ENCODE measurements at regions not wholly inside any gene's neighbourhood (a gene's known extent, or its start where the extent isn't known, plus 50 kb on each side); places are given as distances from the start of the nearest gene placed in this dataset.

- Histone ChIP-seq H3K9ac (ENCODE audit: low read length) (no peak overlapping the region), H3K4me1 (ENCODE audit: control insufficient read depth in 2 of 2, insufficient read depth in 2 of 2, low read length in 2 of 2) (no peaks in the 10 kb centered on the region), H4K20me1 (ENCODE audit: control insufficient read depth, insufficient read depth, low read length, poor library complexity, severe bottlenecking) (no peaks in the 10 kb centered on the region), H3K27ac (ENCODE audit: low read length in 2 of 2) (no peak overlapping the region), H3K27me3 (replicated peaks in 1 of 4; ENCODE audit: control extremely low read depth in 1 of 4, control insufficient read depth in 3 of 4, insufficient read depth in 4 of 4, low read length in 3 of 4) (no peaks in the 10 kb centered on the region), H3K4me2 (replicated peaks; ENCODE audit: low read depth, low read length, poor library complexity, severe bottlenecking) (no peak overlapping the region), H2AFZ (ENCODE audit: insufficient read depth, low read depth, low read length, poor library complexity, severe bottlenecking) (no peak overlapping the region), H3K36me3 (replicated peaks in 1 of 2; ENCODE audit: control extremely low read depth in 1 of 2, control insufficient read depth in 1 of 2, extremely low read depth in 1 of 2, insufficient read depth in 2 of 2, low read length in 1 of 2) (no peaks in the 10 kb centered on the region), H3K4me3 (ENCODE audit: control extremely low read depth in 1 of 5, extremely low read depth in 1 of 5, insufficient read depth in 1 of 5, low read depth in 2 of 5, low read length in 4 of 5) (no peak overlapping the region), H3K79me2 (ENCODE audit: control insufficient read depth, insufficient read depth, low read length) (no peaks in the 10 kb centered on the region), H3K9me3 (ENCODE audit: control extremely low read depth in 1 of 3, control insufficient read depth in 2 of 3, insufficient read depth in 1 of 3, low read length in 2 of 3) (no peaks in the 10 kb centered on the region)
- Mint-ChIP-seq H3K4me3 (no peak overlapping the region), H3K9me3 (ENCODE audit: insufficient read depth) (no peaks in the 10 kb centered on the region), H3K27me3 (no peaks in the 10 kb centered on the region), H3K4me1 (no peaks in the 10 kb centered on the region), H3K27ac (no peak overlapping the region)
- TF ChIP-seq EZH2 (IDR thresholded peaks at IDR 0.05; ENCODE audit: borderline replicate concordance, insufficient read depth, low read depth, low read length, poor library complexity, severe bottlenecking) = no peak
- TF ChIP-seq, protein P1, sequence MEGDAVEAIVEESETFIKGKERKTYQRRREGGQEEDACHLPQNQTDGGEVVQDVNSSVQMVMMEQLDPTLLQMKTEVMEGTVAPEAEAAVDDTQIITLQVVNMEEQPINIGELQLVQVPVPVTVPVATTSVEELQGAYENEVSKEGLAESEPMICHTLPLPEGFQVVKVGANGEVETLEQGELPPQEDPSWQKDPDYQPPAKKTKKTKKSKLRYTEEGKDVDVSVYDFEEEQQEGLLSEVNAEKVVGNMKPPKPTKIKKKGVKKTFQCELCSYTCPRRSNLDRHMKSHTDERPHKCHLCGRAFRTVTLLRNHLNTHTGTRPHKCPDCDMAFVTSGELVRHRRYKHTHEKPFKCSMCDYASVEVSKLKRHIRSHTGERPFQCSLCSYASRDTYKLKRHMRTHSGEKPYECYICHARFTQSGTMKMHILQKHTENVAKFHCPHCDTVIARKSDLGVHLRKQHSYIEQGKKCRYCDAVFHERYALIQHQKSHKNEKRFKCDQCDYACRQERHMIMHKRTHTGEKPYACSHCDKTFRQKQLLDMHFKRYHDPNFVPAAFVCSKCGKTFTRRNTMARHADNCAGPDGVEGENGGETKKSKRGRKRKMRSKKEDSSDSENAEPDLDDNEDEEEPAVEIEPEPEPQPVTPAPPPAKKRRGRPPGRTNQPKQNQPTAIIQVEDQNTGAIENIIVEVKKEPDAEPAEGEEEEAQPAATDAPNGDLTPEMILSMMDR (IDR thresholded peaks at IDR 0.05) = no peak
- intact Hi-C loops (cut with micrococcal nuclease) = no loop called here
- ATAC-seq (ENCODE audit: low read depth) = no peak
- no peak for DNase-seq
- 100% methylated on average over 1 of the region's 3 CpGs for WGBS (ENCODE audit: insufficient coverage)
- ChIA-PET CTCF (no interaction called here), POLR2A (no interaction called here)
Measured at GRCh38 chr5:58015175-58015574, 444.7 kb downstream of the PLK2 start.

DNA sequence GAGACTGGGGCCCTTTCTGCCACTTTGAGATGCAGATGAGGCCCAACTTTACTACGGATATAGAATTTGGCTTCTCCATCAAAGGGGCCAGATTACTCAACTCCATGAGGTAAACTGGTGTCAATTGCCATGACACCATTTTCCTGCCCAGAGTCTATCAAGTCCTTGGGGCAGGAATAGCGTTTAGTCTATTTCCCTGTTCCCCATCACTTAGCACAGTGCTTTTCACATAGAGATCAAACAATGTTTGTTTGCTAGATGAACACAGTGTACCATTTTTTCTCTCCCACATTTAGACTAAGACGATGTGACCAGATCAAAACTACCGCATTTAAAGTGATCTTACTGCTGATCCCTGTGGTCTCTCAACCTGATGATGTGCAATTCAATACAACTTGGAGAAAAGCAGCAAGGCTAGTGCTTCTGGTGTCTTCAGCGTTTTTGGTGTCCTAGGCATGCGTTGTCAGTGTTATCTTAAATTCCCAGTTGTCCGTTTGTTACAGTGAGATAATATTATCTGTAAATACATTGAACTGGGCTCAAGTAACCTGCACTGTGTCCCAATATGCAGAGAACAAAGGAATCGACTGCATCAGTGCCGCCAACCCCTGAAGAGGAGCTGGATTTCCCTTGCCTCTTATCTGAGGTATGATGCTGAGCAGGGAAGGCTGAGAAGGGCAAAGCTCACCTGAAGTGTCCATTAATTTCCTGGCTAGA lies 446.2 kb downstream of the PLK2 start:
- no peak for ATAC-seq (ENCODE audit: low read depth)
- H3K4me3 ChIP-seq (ENCODE audit: control extremely low read depth in 1 of 5, extremely low read depth in 1 of 5, insufficient read depth in 1 of 5, low read depth in 2 of 5, low read length in 4 of 5) = no peak overlapping the region
- 94% methylated on average over 5 of the region's 9 CpGs for WGBS (ENCODE audit: insufficient coverage)
- H3K4me2 ChIP-seq (replicated peaks; ENCODE audit: low read depth, low read length, poor library complexity, severe bottlenecking) = no peak overlapping the region
- POLR2A ChIA-PET = no interaction called here
- H3K4me1 Mint-ChIP-seq = no peaks in the 10 kb centered on the region
- no peaks in the 10 kb centered on the region for H3K9me3 Mint-ChIP-seq (ENCODE audit: insufficient read depth)
- H3K9ac ChIP-seq (ENCODE audit: low read length) = no peak overlapping the region
- intact Hi-C loops (cut with micrococcal nuclease) = no loop called here
- no peak for DNase-seq
- H2AFZ ChIP-seq (ENCODE audit: insufficient read depth, low read depth, low read length, poor library complexity, severe bottlenecking) = no peak overlapping the region
- H3K4me1 ChIP-seq (ENCODE audit: control insufficient read depth in 2 of 2, insufficient read depth in 2 of 2, low read length in 2 of 2) = no peaks in the 10 kb centered on the region
- H3K79me2 ChIP-seq (ENCODE audit: control insufficient read depth, insufficient read depth, low read length) = no peaks in the 10 kb centered on the region
- H3K27me3 ChIP-seq (replicated peaks in 1 of 4; ENCODE audit: control extremely low read depth in 1 of 4, control insufficient read depth in 3 of 4, insufficient read depth in 4 of 4, low read length in 3 of 4) = no peaks in the 10 kb centered on the region
- no peak overlapping the region for H3K27ac Mint-ChIP-seq
- no peak overlapping the region for H3K4me3 Mint-ChIP-seq
- H3K27me3 Mint-ChIP-seq = no peaks in the 10 kb centered on the region
- no peaks in the 10 kb centered on the region for H3K9me3 ChIP-seq (ENCODE audit: control extremely low read depth in 1 of 3, control insufficient read depth in 2 of 3, insufficient read depth in 1 of 3, low read length in 2 of 3)
- CTCF ChIA-PET = no interaction called here
- no peaks in the 10 kb centered on the region for H3K36me3 ChIP-seq (replicated peaks in 1 of 2; ENCODE audit: control extremely low read depth in 1 of 2, control insufficient read depth in 1 of 2, extremely low read depth in 1 of 2, insufficient read depth in 2 of 2, low read length in 1 of 2)
- no peak overlapping the region for H3K27ac ChIP-seq (ENCODE audit: low read length in 2 of 2)
- no peaks in the 10 kb centered on the region for H4K20me1 ChIP-seq (ENCODE audit: control insufficient read depth, insufficient read depth, low read length, poor library complexity, severe bottlenecking)
- TF ChIP-seq EZH2 (IDR thresholded peaks at IDR 0.05; ENCODE audit: borderline replicate concordance, insufficient read depth, low read depth, low read length, poor library complexity, severe bottlenecking) = no peak
- TF ChIP-seq, protein P1 (IDR thresholded peaks at IDR 0.05) = no peak
